H9 (cell line): ENCODE measurements at regions not wholly inside any gene's neighbourhood (a gene's known extent, or its start where the extent isn't known, plus 50 kb on each side); places are given as distances from the start of the nearest gene placed in this dataset.

Experiments used
- DNase-seq: peaks from one replicate; pipeline ENCODE4 v3.0.0-alpha.2; 2017
- H2AFZ ChIP-seq: one replicate; pipeline ENCODE4 v1.6.1; 2013; ENCODE audit warnings: mild to moderate bottlenecking, low read length, control low read depth, moderate library complexity
- H2AK5ac ChIP-seq: 2 replicates; pipeline ENCODE4 v1.6.1; 2013; ENCODE audit warnings: low read length, control low read depth, mixed read lengths; ENCODE audit not compliant: insufficient read length
- H2BK120ac ChIP-seq: one replicate; pipeline ENCODE4 v1.6.1; 2013; ENCODE audit warnings: low read depth, mild to moderate bottlenecking, low read length, control low read depth, inconsistent platforms; ENCODE audit not compliant: poor library complexity, severe bottlenecking
- H2BK12ac ChIP-seq: 2 replicates; pipeline ENCODE4 v1.6.1; 2013; ENCODE audit warnings: low read length, control low read depth, mixed read lengths, low read depth; ENCODE audit not compliant: insufficient read length
- H2BK15ac ChIP-seq: 2 replicates; pipeline ENCODE4 v1.6.1; 2013; ENCODE audit warnings: low read depth, low read length, control low read depth
- H2BK20ac ChIP-seq: one replicate; pipeline ENCODE4 v1.6.1; 2013; ENCODE audit warnings: low read depth, mild to moderate bottlenecking, low read length, control low read depth, inconsistent platforms; ENCODE audit not compliant: poor library complexity, severe bottlenecking
- H2BK5ac ChIP-seq: 2 replicates; pipeline ENCODE4 v1.6.1; 2013; ENCODE audit warnings: low read length, control low read depth, mixed read lengths; ENCODE audit not compliant: insufficient read length
- H3K14ac ChIP-seq: 2 replicates; pipeline ENCODE4 v1.6.1; 2013; ENCODE audit warnings: low read length, control low read depth; ENCODE audit not compliant: insufficient read depth
- H3K18ac ChIP-seq: 2 replicates; pipeline ENCODE4 v1.6.1; 2013; ENCODE audit warnings: low read depth, mild to moderate bottlenecking, mixed read lengths, low read length, control low read depth; ENCODE audit not compliant: insufficient read length
- H3K23ac ChIP-seq: 2 replicates; pipeline ENCODE4 v1.6.1; 2013; ENCODE audit warnings: low read length, control low read depth, mixed read lengths, low read depth; ENCODE audit not compliant: insufficient read length
- H3K23me2 ChIP-seq: 2 replicates; pipeline ENCODE4 v1.6.1; 2013; ENCODE audit warnings: low read depth, mild to moderate bottlenecking, mixed read lengths, low read length, control low read depth; ENCODE audit not compliant: insufficient read length, poor library complexity, severe bottlenecking
- H3K27ac ChIP-seq: 2 replicates; pipeline ENCODE4 v1.5.1; 2013; ENCODE audit warnings: low read length, control low read depth, mixed read lengths, low read depth; ENCODE audit not compliant: insufficient read length
- H3K27me3 ChIP-seq: 2 replicates; pipeline ENCODE4 v1.6.1; 2013; ENCODE audit warnings: low read length, control low read depth, inconsistent platforms; ENCODE audit not compliant: insufficient read depth
- H3K4ac ChIP-seq: 2 replicates; pipeline ENCODE4 v1.6.1; 2013; ENCODE audit warnings: low read depth, mild to moderate bottlenecking, control low read depth, inconsistent platforms, low read length, moderate library complexity
- H3K4me1 ChIP-seq: 2 replicates; pipeline ENCODE4 v1.6.1; 2013; ENCODE audit warnings: low read length, control low read depth, inconsistent platforms; ENCODE audit not compliant: insufficient read depth
- H3K4me2 ChIP-seq: 2 replicates; pipeline ENCODE4 v1.6.1; 2013; ENCODE audit warnings: low read length, control low read depth, mixed read lengths; ENCODE audit not compliant: insufficient read length, insufficient read depth
- H3K56ac ChIP-seq: 2 replicates; pipeline ENCODE4 v1.6.1; 2013; ENCODE audit warnings: low read depth, mild to moderate bottlenecking, mixed read lengths, low read length, control low read depth; ENCODE audit not compliant: insufficient read length
- H3K79me1 ChIP-seq: 2 replicates; pipeline ENCODE4 v1.6.1; 2013; ENCODE audit warnings: low read depth, mild to moderate bottlenecking, moderate library complexity, low read length, control low read depth, inconsistent platforms; ENCODE audit not compliant: insufficient read depth, poor library complexity, severe bottlenecking
- H3K79me2 ChIP-seq: 2 replicates; pipeline ENCODE4 v1.6.1; 2013; ENCODE audit warnings: low read length, control low read depth, inconsistent platforms; ENCODE audit not compliant: insufficient read depth
- H3K9ac ChIP-seq: 2 replicates; pipeline ENCODE4 v1.6.1; 2013; ENCODE audit warnings: low read length, control low read depth, mixed read lengths; ENCODE audit not compliant: insufficient read length; ENCODE audit errors: extremely low read depth
- H3K9me3 ChIP-seq: one replicate; pipeline ENCODE4 v1.6.1; 2013; ENCODE audit warnings: low read depth, low read length, inconsistent platforms; ENCODE audit not compliant: control insufficient read depth
- H3T11ph ChIP-seq: one replicate; pipeline ENCODE4 v1.6.1; 2013; ENCODE audit warnings: mild to moderate bottlenecking, low read length, control low read depth, inconsistent platforms
- H4K20me1 ChIP-seq: one replicate; pipeline ENCODE4 v1.6.1; 2013; ENCODE audit not compliant: control insufficient read depth, insufficient read length, insufficient read depth
- H4K5ac ChIP-seq: 2 replicates; pipeline ENCODE4 v1.6.1; 2013; ENCODE audit warnings: low read depth, mild to moderate bottlenecking, mixed read lengths, low read length, control low read depth; ENCODE audit not compliant: insufficient read length
- H4K8ac ChIP-seq: replicated peaks from 2 replicates; pipeline ENCODE4 v1.6.1; 2013; ENCODE audit warnings: low read length, control low read depth, mixed read lengths, low read depth; ENCODE audit not compliant: insufficient read length
- H4K91ac ChIP-seq: 2 replicates; pipeline ENCODE4 v1.6.1; 2013; ENCODE audit warnings: low read depth, mild to moderate bottlenecking, moderate library complexity, mixed read lengths, low read length, control low read depth; ENCODE audit not compliant: insufficient read length
- H3K27ac Mint-ChIP-seq, 3 experiments: 2 replicates in 2 of 3; 3 replicates in 1 of 3; pipeline ENCODE4 v1.8.0; 2020 to 2021; ENCODE audit warnings: mixed read lengths in 3 of 3, mild to moderate bottlenecking in 1 of 3, moderate library complexity in 1 of 3
- H3K27me3 Mint-ChIP-seq: 2 replicates; pipeline ENCODE4 v1.8.0; 2021; ENCODE audit warnings: low read depth, mild to moderate bottlenecking, moderate library complexity, mixed read lengths
- H3K36me3 Mint-ChIP-seq, 3 experiments: 2 replicates in 2 of 3; 3 replicates in 1 of 3; pipeline ENCODE4 v1.8.0; 2020 to 2021; ENCODE audit warnings: low read depth in 3 of 3, mixed read lengths in 3 of 3; ENCODE audit not compliant: insufficient read depth in 1 of 3
- H3K4me1 Mint-ChIP-seq, 2 experiments: 2 replicates each; pipeline ENCODE4 v1.8.0; 2020; ENCODE audit warnings: mixed read lengths in 2 of 2
- H3K4me3 Mint-ChIP-seq, 2 experiments: 2 replicates in 1 of 2; 3 replicates in 1 of 2; pipeline ENCODE4 v1.8.0; 2020 to 2021; ENCODE audit warnings: mild to moderate bottlenecking in 2 of 2, mixed read lengths in 2 of 2, moderate library complexity in 1 of 2
- H3K9me3 Mint-ChIP-seq, 2 experiments: 2 replicates in 1 of 2; 3 replicates in 1 of 2; pipeline ENCODE4 v1.8.0; 2020; ENCODE audit warnings: mild to moderate bottlenecking in 2 of 2, mixed read lengths in 2 of 2, moderate library complexity in 1 of 2
- CTCF ChIP-seq: fragments of 200-600 bp; sonication (generic); conservative IDR thresholded peaks from 3 replicates; pipeline ENCODE4 v1.8.0; 2021; ENCODE audit warnings: antibody characterized with exemption, mild to moderate bottlenecking
- WGBS: extraction: QIAGEN DNeasy Blood & Tissue Kit; methylation state at CpG from one replicate; pipeline ENCODE4 v1.1.7; 2013; ENCODE audit warnings: missing lambda C conversion rate, low lambda C conversion rate, mixed read lengths; ENCODE audit not compliant: insufficient read length; ENCODE audit errors: extremely low coverage; 5-methylcytosine and 5-hydroxymethylcytosine counted together

DNA sequence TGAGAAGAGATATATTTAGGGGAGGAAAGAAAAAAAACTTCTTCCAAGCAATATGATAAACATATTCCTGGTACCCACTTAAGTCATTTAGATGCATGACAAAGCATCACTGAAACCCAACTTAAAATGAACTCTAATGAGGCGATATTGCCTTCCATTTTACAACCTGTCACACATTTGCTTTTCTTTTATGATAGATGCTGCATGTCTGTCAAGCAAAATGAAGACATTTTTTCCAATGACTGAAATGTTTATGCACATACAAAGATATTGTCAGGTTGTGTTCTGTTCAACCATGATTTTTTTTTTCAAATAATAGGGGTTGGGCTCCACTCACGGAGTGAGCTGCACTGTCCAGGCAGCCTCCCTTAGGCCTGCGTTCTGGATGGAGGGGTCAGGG, 894.4 kb downstream of the SORCS3 start:
- Mint-ChIP-seq H3K27ac (no peak overlapping the region), H3K27me3 (no peaks in the 10 kb centered on the region; the same call in 1 of the 2 replicates), H3K36me3 (peaks cover 3 to 12% (median 8%) of the 10 kb centered on the region in 3 experiments; a peak in 4 of 7 replicates), H3K9me3 (peaks cover 14 to 15% of the 10 kb centered on the region in 2 experiments), H3K4me3 (no peak overlapping the region), H3K4me1 (peaks cover 22 to 23% of the 10 kb centered on the region in 2 experiments)
- Histone ChIP-seq H3K56ac (no peak overlapping the region), H3K4ac (no peak overlapping the region), H3K18ac (no peak overlapping the region), H3K79me1 (no peaks in the 10 kb centered on the region), H4K20me1 (no peaks in the 10 kb centered on the region), H2BK5ac (no peak overlapping the region), H2AK5ac (no peak overlapping the region), H2BK15ac (no peak overlapping the region), H3K9ac (no peak overlapping the region), H3K79me2 (no peaks in the 10 kb centered on the region), H2AFZ (no peak overlapping the region), H3T11ph (no peak overlapping the region), H2BK12ac (no peak overlapping the region), H3K14ac (no peak overlapping the region), H4K5ac (no peak overlapping the region), H3K4me1 (no peaks in the 10 kb centered on the region), H3K23me2 (no peaks in the 10 kb centered on the region), H2BK20ac (no peak overlapping the region), H3K23ac (no peak overlapping the region), H3K27ac (no peak overlapping the region), H4K8ac (no peak overlapping the region), H4K91ac (no peak overlapping the region), H3K27me3 (no peaks in the 10 kb centered on the region), H2BK120ac (no peak overlapping the region), H3K9me3 (no peaks in the 10 kb centered on the region), H3K4me2 (no peak overlapping the region)
- no CpG with 5 or more reads among the region's 3 CpGs for WGBS
- TF ChIP-seq CTCF, result no peak
- no peak for DNase-seq
